ENCODE measurements at regions not wholly inside any gene's neighbourhood (a gene's known extent, or its start where the extent isn't known, plus 50 kb on each side); places are given as distances from the start of the nearest gene placed in this dataset.

- Mint-ChIP-seq H3K27me3 (ENCODE audit: low read depth) (no peaks in the 10 kb centered on the region), H3K4me3 (no peak overlapping the region), H3K9me3 (peaks cover 4 to 7% of the 10 kb centered on the region in 2 experiments; a peak in 3 of 5 replicates), H3K27ac (no peak overlapping the region), H3K4me1 (no peaks in the 10 kb centered on the region), H3K36me3 (ENCODE audit: insufficient read depth in 1 of 3, low read depth in 3 of 3) (peaks cover 0 to 4% (median 0%) of the 10 kb centered on the region in 3 experiments; a peak in 2 of 7 replicates)
- Histone ChIP-seq H3K56ac (ENCODE audit: insufficient read length, low read depth, low read length) (no peak overlapping the region), H3K23ac (ENCODE audit: insufficient read length, low read depth, low read length) (no peak overlapping the region), H2BK12ac (ENCODE audit: insufficient read length, low read depth, low read length) (no peak overlapping the region), H3K4ac (ENCODE audit: low read depth, low read length) (no peak overlapping the region), H2BK5ac (ENCODE audit: insufficient read length, low read length) (no peak overlapping the region), H3K4me2 (ENCODE audit: insufficient read depth, insufficient read length, low read length) (no peak overlapping the region), H3K9me3 (ENCODE audit: control insufficient read depth, low read depth, low read length) (no peaks in the 10 kb centered on the region), H3K79me1 (ENCODE audit: insufficient read depth, low read depth, low read length, poor library complexity, severe bottlenecking) (no peaks in the 10 kb centered on the region), H4K20me1 (ENCODE audit: control insufficient read depth, insufficient read depth, insufficient read length) (no peaks in the 10 kb centered on the region), H2BK120ac (ENCODE audit: low read depth, low read length, poor library complexity, severe bottlenecking) (no peak overlapping the region), H3K27ac (ENCODE audit: insufficient read length, low read depth, low read length) (no peak overlapping the region), H2BK20ac (ENCODE audit: low read depth, low read length, poor library complexity, severe bottlenecking) (no peak overlapping the region), H2AK5ac (ENCODE audit: insufficient read length, low read length) (no peak overlapping the region), H2AFZ (ENCODE audit: low read length) (no peak overlapping the region), H3K14ac (ENCODE audit: insufficient read depth, low read length) (no peak overlapping the region), H4K8ac (replicated peaks; ENCODE audit: insufficient read length, low read depth, low read length) (no peak overlapping the region), H3K9ac (ENCODE audit: extremely low read depth, insufficient read length, low read length) (no peak overlapping the region), H4K91ac (ENCODE audit: insufficient read length, low read depth, low read length) (no peak overlapping the region), H2BK15ac (ENCODE audit: low read depth, low read length) (no peak overlapping the region), H4K5ac (ENCODE audit: insufficient read length, low read depth, low read length) (no peak overlapping the region), H3K23me2 (ENCODE audit: insufficient read length, low read depth, low read length, poor library complexity, severe bottlenecking) (no peaks in the 10 kb centered on the region), H3K79me2 (ENCODE audit: insufficient read depth, low read length) (no peaks in the 10 kb centered on the region), H3K18ac (ENCODE audit: insufficient read length, low read depth, low read length) (no peak overlapping the region), H3T11ph (ENCODE audit: low read length) (no peak overlapping the region), H3K4me1 (ENCODE audit: insufficient read depth, low read length) (no peaks in the 10 kb centered on the region), H3K27me3 (ENCODE audit: insufficient read depth, low read length) (no peaks in the 10 kb centered on the region)
- no peak for TF ChIP-seq CTCF (conservative IDR thresholded peaks at IDR 0.05)
- no CpG with 5 or more reads among the region's 1 CpG for WGBS (ENCODE audit: extremely low coverage, insufficient read length, low lambda C conversion rate)
- no peak for DNase-seq
Observed at GRCh38 chr4:60718874-60719273, 481.3 kb upstream of the ADGRL3 start.

Measured in H9 (cell line).